H54 (cell line): ENCODE measurements at regions not wholly inside any gene's neighbourhood (a gene's known extent, or its start where the extent isn't known, plus 50 kb on each side); places are given as distances from the start of the nearest gene placed in this dataset.

ENCODE experiments used
- DNase-seq: peaks from one replicate; pipeline ENCODE4 v3.0.0; 2011; ENCODE audit warnings: low spot score, mixed read lengths; ENCODE audit not compliant: insufficient read length
- FAIRE-seq: peaks from 3 replicates; lab custom pipeline; 2011; peaks lifted over from hg19 to GRCh38; lab: Jason Lieb, UNC
- POLR2A ChIP-seq: IDR thresholded peaks from 2 replicates; pipeline ENCODE4 v1.6.1; 2011; ENCODE audit warnings: low read depth, mild to moderate bottlenecking, low read length

DNA sequence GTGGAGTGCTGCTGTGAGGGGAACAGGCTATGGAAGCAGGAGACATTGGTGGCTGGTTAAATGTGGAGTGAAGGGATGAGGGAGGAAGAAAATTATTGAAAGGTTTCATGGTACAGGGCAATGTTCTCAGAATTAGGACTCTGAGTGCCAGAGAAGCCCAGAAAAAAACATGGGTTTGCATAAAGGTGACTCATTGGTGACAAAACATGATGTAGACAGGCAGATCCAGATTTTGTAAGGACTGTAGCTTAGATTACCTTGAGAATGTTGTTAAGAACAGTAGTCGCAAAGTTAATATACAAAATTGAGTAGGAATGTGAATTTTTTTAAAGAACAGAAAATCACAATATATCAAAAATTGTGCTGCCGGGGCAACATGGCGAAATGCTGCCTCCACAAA is 134.9 kb upstream of the ZNF438 start:
- DNase-seq: no peak
- FAIRE-seq: no peak
- no peak for TF ChIP-seq POLR2A

DNA sequence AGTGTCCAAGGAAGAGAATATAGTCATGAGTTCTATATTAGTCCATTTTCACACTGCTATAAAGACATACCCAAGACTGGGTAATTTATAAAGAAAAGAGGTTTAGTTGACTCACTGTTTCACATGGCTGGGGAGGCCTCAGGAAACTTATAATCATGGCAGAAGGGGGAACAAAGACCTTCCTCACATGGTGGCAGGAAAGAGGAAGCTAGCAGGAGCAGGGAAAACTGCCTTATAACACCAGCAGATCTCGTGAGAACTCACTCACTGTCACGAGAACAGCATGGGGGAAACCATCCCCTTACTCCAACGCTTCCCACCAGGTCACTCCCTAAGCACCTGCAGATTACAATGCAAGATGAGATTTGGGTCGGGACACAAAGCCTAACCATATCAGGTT is 139.0 kb upstream of the ZNF438 start:
- FAIRE-seq (no peak), DNase-seq (no peak)

DNA sequence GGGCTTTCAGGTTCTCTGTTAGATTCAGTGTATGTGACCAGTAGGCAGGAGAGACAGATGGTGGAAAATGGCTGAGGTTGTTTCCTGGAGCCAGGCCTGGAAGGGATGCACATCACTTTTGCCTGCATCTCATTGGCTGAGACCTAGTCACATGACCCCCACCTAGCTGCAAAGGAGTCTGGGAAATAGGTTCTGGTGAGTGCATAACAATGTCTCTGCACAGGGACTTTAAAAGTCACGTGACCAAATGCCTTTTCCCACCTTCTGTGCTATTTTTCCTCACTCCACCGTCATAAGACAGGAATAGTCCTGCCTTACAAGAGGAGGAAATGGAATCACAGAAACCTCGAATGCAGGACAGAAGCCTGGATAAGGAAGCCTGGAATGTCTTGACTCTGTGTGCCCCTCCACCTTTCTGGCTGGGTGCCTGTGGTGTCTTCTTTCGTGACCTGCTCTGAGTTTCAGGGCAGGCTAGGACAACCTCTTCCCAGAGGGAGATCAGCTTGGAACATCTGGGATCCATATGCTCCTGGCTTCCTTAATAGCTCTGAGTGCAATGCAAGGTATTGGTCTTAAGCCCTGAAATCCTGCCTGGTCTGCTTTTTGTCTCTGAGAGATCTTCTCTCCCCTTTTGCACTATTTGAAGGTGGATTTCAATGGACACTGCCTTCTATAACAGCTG is 139.9 kb upstream of the ZNF438 start:
- DNase-seq (no peak), FAIRE-seq (no peak)
- no peak for TF ChIP-seq POLR2A

More for the DNA sequence above, 139.0 kb upstream of the ZNF438 start:
- TF ChIP-seq POLR2A: no peak

DNA sequence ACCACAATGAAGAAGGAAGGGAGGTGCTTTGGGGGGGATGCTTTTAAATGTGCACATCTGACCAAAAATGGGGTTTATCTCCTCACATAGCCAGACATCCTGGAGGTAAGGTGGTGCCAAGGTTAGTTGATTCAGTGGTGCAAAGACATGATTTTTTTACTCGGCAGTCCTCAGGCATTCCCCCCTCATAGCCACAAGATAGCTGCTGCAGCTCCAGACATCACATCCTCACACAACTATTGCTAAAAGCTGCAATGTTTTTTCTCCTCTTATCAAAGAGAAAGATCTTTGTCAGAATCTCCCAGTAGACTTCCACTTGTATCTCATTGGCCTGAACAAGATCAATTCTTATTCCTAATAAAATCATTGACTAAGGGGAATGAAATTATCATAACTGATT is 141.3 kb upstream of the ZNF438 start:
- FAIRE-seq: no peak
- TF ChIP-seq POLR2A: no peak
- DNase-seq: no peak

DNA sequence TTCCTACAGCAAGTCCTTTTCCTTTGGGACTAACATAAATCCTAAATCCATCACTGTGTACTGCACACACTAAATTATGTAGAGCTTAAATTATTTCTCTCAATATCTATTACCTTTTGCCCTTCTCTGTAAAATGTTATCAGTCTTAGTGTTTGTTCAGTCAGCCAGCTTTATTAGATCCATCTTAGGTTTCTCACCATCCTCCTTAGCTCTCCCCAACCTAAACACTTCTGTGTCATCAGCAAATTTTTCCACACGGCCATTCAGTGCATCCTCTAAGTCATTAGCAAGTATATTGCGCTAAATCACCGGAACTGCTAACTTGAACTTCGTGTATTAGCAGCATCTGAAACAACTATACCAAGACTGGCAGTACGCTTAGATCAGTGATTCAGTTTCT is 142.1 kb upstream of the ZNF438 start:
- no peak for FAIRE-seq
- no peak for DNase-seq
- no peak for TF ChIP-seq POLR2A

DNA sequence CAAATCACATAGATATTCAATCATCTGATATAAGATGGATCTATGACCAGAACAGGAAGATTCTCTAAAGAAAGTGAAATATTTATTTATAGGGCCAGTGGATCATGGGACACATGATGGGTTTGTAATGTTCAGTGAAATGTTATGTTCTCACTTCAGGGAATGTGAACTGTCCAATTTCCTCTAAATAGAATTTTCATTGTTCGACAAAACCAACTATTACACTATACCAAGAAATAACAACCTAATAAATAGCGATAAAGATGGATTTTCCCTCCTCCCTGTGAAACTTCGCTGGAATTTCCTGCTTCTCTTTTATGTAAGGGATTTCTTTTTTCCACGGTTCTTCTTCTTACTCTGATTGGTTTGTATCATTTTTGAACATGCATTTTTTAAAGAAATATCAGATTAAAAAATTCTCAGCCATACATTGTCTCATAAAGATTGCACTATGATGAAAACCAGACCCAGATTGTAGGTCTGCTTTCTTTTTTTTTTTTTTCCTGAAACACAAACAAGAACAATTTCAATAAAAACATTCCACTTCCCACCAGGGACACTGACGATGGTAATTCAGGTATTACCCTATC is 139.8 kb upstream of the ZEB1 start:
- FAIRE-seq (no peak), DNase-seq (no peak)
- no peak for TF ChIP-seq POLR2A

DNA sequence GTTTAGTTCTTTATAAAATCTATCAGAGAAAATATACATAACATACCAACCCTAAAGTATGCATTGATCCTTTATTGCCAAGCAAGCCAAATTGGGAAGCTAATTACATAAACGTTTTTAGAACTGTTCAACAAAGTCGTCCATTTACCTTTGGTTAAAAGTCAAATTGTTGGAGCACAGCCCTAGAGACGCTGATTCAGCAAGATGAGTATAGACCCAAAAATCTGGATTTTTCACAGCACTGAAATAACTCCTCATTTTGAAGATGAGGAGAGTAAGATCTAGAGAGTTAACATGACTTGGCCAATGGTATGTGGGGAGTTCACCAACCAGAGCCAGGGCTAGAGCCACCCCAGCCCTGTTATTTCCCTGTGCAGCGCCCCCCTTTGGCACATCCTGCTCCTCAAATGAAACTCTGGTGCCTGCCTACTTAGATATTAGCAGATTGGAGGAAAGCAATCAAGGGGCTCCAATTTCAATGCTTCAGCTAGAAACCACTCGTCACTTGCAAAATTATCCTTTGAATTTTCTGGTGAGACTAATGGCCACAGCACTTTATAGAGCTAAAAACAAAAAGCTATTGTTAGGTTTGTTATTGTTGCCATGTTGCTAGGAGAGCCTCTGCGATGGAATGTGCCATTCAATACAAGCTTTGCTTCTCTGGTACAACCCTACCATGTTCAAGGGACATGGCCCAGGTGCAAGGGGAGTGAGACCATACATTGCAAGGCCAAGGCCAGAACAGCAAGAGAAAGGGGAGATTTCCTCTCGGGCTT is 132.6 kb upstream of the ZEB1 start:
- FAIRE-seq (no peak), DNase-seq (no peak)
- no peak for TF ChIP-seq POLR2A

DNA sequence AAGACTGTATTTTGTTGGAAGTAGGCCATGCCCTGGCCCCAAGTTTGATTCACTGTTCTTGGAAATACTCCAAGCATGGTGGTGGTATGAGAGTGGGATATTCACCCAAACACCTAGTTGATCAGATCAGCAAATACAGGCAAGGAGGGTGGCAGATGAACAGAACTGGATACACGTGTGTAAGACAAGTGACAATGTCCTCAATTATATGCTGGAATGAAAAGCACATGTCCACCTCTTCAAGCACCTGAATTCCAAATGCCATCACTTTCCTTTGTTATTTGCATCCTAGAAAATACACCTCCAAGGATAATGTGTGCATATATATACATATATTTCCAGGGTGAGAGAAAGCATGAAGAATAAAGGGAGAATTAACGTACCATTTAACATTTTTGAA is 131.8 kb upstream of the ZEB1 start:
- DNase-seq: no peak
- no peak for TF ChIP-seq POLR2A
- FAIRE-seq: no peak

DNA sequence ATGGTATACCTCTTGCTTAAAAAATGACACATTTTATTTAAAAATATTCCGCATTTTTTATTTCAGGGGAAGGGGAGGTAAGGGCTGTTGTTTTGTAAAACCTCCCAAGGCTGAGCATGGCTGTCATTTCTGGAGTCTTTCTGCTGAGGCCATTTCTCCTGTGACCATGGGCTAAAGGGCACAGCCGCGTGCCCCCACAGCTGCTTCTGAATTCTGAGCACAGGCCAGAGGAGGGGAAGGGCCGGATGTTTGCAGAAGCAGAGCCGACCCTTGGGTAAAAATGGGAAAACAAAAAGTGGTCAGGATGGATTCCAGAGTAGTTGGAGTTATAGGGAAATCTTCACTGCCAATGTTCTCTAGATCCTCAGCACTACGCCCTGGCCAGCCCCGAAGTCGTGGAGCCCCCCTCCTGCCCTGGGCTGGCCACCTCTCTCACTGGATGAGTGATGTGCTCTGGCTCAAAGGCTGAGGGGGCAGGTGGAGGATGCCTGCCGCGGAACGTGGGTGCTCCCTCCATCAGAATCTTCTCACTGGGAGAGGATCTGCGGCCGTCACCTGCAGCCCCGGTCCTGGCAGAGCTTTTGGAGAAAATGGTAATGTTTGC is 131.3 kb upstream of the ZEB1 start:
- no peak for DNase-seq
- no peak for TF ChIP-seq POLR2A
- FAIRE-seq: no peak

DNA sequence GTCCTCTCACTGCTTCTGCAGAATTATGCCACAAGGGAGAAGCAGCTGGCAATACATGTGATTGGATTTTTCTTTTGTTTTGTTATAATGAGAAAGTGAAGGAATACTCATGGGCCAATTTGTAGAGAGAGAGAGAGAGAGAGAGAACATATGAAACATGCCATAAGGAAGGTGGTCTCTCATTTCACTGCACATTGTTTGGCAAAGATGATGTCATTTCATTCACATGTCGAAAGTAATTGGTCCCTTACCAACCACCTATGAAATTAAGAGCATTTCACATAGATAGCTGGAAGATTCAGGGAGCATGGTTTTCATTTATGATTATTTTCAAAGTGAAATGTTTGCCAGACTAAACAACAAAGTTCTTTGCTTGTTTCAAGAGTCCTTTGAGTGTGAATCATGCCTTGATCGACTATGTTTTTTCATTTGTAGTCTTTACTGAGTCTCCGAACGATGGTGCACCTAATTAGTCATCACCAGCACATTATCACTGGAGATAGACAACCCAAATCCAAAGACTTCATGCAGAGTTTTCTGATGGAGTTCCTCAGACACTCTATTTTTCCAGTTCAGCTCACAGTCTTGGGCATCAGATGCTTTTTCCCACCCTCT is 130.1 kb upstream of the ZEB1 start:
- TF ChIP-seq POLR2A: no peak
- DNase-seq (no peak), FAIRE-seq (no peak)

DNA sequence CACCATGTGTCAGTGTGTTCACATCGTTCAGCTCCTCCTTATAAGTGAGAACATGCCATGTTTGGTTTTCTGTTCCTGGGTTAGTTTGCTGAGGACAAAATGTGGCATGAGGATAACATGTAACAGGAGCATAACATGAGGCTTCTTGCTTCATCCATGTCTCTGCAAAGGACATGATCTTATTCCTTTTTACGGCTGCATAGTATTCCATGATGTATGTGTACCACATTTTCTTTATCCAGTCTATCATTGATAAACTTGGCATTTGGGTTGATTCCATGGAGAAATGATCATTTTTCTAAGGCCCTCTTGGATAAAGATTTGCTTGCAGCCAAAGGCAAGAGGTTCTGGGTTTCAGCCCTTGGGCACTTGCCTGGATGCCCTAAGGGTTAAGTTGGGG is 128.5 kb upstream of the ZEB1 start:
- TF ChIP-seq POLR2A: no peak
- DNase-seq (no peak), FAIRE-seq (no peak)

DNA sequence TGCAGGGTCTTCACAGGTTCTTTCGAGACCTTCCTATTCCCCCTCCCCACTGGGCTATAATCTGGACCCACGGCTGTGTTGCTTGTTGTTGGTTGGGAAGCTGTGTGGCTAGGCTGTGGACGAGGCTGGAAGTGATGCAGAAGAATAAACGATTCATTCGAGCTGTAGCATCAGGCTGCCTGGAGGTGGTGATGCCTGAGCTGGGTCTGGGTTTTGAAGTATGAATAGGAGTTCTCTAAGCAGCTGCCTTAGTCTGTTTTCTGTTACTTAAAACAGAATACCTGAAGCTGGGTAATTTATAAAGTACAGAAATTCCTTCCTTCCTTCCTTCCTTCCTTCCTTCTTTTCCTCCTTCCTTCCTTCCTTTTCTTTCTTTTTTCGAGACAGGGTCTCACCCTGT is 126.5 kb upstream of the ZEB1 start:
- no peak for TF ChIP-seq POLR2A

DNA sequence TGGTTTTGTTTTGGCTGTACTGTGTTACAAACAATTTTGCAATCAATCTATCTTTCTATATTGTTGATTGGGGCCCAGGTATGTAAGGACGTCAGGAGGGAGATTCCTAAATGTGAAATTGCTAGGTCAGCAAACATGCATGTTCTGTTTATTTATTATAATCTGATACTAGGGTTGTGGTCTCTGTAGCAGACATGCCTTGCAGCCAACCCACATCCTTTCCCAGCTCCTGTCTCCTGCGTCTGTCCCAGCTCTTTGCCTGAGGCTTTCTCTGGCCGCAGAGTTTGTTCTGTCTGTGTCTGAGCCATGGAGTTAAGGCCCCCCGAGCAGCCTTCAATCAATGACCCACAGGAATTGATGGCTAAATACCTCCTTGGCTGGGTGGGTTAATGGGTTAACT is 124.0 kb upstream of the ZEB1 start:
- no peak for TF ChIP-seq POLR2A
- FAIRE-seq (no peak), DNase-seq (no peak)

More for the DNA sequence above, 126.5 kb upstream of the ZEB1 start:
- FAIRE-seq (no peak), DNase-seq (no peak)

DNA sequence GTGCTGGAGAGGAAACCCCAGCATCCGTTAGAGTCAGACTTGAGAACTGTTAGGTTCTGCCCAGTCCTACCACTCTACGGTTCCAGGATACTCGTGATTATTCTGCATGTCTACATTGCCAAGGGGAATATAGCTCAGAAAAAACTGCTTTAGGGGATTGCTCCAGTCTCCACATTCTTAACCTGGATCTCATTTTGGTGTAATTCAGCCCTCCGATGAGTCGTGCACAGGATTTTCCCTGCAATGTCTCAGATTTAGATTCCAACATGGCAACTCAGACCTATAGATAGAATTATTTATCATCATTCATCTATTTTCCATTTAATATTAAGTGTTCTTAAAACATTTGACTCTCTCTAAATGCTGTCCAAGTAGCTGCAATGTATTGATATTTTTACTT is 121.1 kb upstream of the ZEB1 start:
- FAIRE-seq: no peak
- no peak for DNase-seq
- no peak for TF ChIP-seq POLR2A
